ENCODE measurements at regions not wholly inside any gene's neighbourhood (a gene's known extent, or its start where the extent isn't known, plus 50 kb on each side); places are given as distances from the start of the nearest gene placed in this dataset.
A peak's percentile ranks its signal among the peaks of the same experiment; 100 is the strongest.

- H3K4me3 ChIP-seq = no peak overlapping the region
- H3K4me1 ChIP-seq = no peaks in the 10 kb centered on the region
- DNase-seq = no peak
- peaks cover 0 to 47% (median 21%) of the 10 kb centered on the region in 11 donors for H3K9me3 ChIP-seq
- no peaks in the 10 kb centered on the region for H3K36me3 ChIP-seq
- no peak overlapping the region for H3K27ac ChIP-seq
- no peak for TF ChIP-seq CTCF (IDR thresholded peaks at IDR 0.05)
- intact Hi-C loops (cut with DNase I) = no loop called here
- no peak for ATAC-seq
- H3K27me3 ChIP-seq = no peaks in the 10 kb centered on the region
Observed at GRCh38 chr2:175500255-175500654, 318.7 kb upstream of the ATP5MC3 start.

- TF ChIP-seq CTCF (IDR thresholded peaks at IDR 0.05) = no peak
- DNase-seq = no peak
- 58 to 67% methylated on average over 4 of the region's 4 CpGs for WGBS, 2 donors
- H3K9me3 ChIP-seq = peaks cover 0 to 16% (median 0%) of the 10 kb centered on the region in 11 donors
- intact Hi-C loops (cut with DNase I) = no loop called here
- no peak overlapping the region for H3K4me3 ChIP-seq
- no peaks in the 10 kb centered on the region for H3K4me1 ChIP-seq
- H3K27ac ChIP-seq = no peak overlapping the region
- ATAC-seq = no peak
- H3K36me3 ChIP-seq = no peaks in the 10 kb centered on the region
- H3K27me3 ChIP-seq = peaks cover 0 to 4% (median 0%) of the 10 kb centered on the region in 7 donors
Observed at GRCh38 chr2:175490360-175490791, 308.9 kb upstream of the ATP5MC3 start.

DNA sequence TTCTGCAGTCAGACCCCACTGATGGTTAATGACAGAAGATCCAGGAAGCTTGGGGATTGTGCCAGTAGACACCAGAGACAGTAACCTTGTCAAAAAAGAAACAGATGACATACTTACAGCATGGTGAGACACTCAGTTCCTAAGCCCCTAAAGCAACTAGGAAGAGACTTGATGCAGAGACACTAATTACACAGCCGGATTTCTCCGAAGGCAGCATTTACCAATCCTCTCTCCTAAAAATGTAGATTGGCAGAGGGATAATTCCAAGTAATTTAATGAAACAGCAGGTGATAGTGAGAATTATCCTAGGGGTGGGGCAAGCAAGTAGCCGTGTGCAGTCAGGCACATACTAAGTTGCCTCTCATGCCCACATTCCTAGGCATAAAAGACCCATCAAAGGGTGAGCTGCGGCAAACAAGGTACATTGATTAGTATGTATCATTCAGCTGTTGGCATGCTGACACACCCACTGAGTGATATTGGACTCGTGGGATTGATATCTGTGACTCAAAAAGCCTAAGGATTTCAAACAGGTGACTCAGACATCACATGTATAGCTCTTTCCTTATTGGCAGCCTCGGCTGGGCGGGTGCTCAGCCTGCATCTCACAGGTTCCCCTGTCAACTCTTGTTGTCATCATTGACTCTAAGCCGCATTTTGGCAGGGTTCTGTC, 296.7 kb upstream of the ATP5MC3 start:
- H3K27me3 ChIP-seq = peaks cover 0 to 4% (median 0%) of the 10 kb centered on the region in 7 donors
- ATAC-seq (no peak), DNase-seq (no peak)
- no peak overlapping the region for H3K4me3 ChIP-seq
- WGBS, 2 donors = 80 to 81% methylated on average over 8 of the region's 8 CpGs
- H3K36me3 ChIP-seq = no peaks in the 10 kb centered on the region
- no peaks in the 10 kb centered on the region for H3K9me3 ChIP-seq
- no peak for TF ChIP-seq CTCF (IDR thresholded peaks at IDR 0.05)
- H3K27ac ChIP-seq = no peak overlapping the region
- intact Hi-C loops (cut with DNase I) = no loop called here
- H3K4me1 ChIP-seq = peaks cover 0 to 5% (median 0%) of the 10 kb centered on the region in 9 donors

- 57 to 77% methylated on average over 8 of the region's 8 CpGs for WGBS, 2 donors
- Histone ChIP-seq H3K4me3 (no peak overlapping the region), H3K27ac (peak overlapping the region in 5 of 10 donors; percentile 18 to 51 (median 42)), H3K36me3 (no peaks in the 10 kb centered on the region), H3K4me1 (peaks cover 0 to 5% (median 0%) of the 10 kb centered on the region in 9 donors), H3K27me3 (peaks cover 0 to 4% (median 0%) of the 10 kb centered on the region in 7 donors), H3K9me3 (no peaks in the 10 kb centered on the region)
- intact Hi-C loops (cut with DNase I) = no loop called here
- TF ChIP-seq CTCF (IDR thresholded peaks at IDR 0.05) = no peak
- ATAC-seq = peak in 7 of 8 donors; percentile 48 to 88 (median 64)
- DNase-seq = peak; percentile 38 to 47
Observed at GRCh38 chr2:175476948-175477347, 295.4 kb upstream of the ATP5MC3 start.
